ENCODE measurements at regions not wholly inside any gene's neighbourhood (a gene's known extent, or its start where the extent isn't known, plus 50 kb on each side); places are given as distances from the start of the nearest gene placed in this dataset.
"Not testable (repeated sequence)": the region's sequence is repeated elsewhere in the genome, so short reads cannot be mapped to it uniquely, and the experiment has no call there.

DNA sequence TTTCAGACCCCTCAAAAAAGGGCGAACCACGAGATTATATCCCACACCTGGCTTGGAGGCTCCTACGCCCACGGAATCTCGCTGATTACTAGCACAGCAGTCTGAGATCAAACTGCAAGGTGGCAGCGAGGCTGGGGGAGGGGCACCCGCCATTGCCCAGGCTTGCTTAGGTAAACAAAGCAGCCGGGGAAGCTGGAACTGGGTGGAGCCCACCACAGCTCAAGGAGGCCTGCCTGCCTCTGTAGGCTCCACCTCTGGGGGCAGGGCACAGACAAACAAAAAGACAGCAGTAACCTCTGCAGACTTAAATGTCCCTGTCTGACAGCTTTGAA is 1136.6 kb downstream of the FSCB start:
- TF ChIP-seq CTCF (IDR thresholded peaks at IDR 0.05); EZH2 (IDR thresholded peaks at IDR 0.05; ENCODE audit: borderline replicate concordance, insufficient read depth, low read depth, low read length, poor library complexity, severe bottlenecking): not testable (repeated sequence)

Measured in B cell (primary cell).